ENCODE measurements at regions not wholly inside any gene's neighbourhood (a gene's known extent, or its start where the extent isn't known, plus 50 kb on each side); places are given as distances from the start of the nearest gene placed in this dataset.
"Not testable (repeated sequence)": the region's sequence is repeated elsewhere in the genome, so short reads cannot be mapped to it uniquely, and the experiment has no call there.

DNA sequence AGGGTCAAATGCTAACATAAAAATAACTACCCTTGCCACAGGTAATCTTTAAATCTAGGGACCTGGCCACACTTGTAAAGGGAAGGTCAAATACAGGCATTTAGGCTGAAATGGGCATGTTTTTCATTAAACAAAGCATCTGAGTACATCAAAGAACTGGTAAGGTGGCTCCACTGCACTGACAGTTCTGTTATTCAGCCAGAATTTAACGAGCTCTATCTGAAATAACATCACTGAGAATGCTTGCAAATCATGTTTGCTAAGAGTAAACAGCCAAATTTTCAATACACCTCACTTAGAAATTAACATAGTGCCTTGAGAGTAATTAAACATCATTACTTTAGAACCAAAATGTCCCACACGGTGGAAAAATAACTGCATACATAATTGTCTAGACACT is 118.9 kb downstream of the MTHFS start:
- H3K4me3 ChIP-seq (replicated peaks; ENCODE audit: low read depth, low read length) = no peak overlapping the region
- TF ChIP-seq, protein P1, sequence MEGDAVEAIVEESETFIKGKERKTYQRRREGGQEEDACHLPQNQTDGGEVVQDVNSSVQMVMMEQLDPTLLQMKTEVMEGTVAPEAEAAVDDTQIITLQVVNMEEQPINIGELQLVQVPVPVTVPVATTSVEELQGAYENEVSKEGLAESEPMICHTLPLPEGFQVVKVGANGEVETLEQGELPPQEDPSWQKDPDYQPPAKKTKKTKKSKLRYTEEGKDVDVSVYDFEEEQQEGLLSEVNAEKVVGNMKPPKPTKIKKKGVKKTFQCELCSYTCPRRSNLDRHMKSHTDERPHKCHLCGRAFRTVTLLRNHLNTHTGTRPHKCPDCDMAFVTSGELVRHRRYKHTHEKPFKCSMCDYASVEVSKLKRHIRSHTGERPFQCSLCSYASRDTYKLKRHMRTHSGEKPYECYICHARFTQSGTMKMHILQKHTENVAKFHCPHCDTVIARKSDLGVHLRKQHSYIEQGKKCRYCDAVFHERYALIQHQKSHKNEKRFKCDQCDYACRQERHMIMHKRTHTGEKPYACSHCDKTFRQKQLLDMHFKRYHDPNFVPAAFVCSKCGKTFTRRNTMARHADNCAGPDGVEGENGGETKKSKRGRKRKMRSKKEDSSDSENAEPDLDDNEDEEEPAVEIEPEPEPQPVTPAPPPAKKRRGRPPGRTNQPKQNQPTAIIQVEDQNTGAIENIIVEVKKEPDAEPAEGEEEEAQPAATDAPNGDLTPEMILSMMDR (IDR thresholded peaks at IDR 0.05; ENCODE audit: low read depth, low read length, missing control alignments) = no peak
- no peak for DNase-seq (ENCODE audit: extremely low read depth, low read depth)

DNA sequence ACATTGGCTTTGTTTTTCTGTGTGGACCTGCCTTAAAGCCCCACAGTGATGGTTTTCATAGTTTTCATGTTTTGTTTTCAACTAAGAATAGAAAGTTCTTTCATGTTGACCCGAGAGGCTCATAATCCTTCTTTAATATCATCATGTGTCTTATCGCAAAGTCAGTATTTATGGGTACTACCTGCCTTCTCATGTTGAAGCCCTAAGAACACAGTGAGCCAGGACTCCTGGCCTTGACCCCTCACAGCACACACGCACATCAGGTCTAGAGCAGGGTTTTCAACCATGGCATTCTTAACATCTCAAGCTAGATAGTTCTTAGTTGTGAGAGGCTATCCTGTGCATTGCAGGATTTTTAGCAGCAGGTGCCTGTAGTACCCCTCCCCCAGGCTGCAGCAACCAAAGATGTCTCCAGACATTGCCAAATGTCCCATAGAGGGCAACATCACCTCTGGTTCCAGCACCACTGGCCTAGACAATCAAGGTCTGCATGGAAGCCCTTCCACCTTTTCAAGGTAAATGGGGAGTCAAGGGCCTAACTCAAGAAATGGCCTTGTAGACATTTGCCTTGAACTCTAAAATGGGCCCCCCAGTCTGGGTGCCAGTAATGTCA is 118.3 kb downstream of the MTHFS start:
- H3K4me3 ChIP-seq (replicated peaks; ENCODE audit: low read depth, low read length) = no peak overlapping the region
- TF ChIP-seq, protein P1 (IDR thresholded peaks at IDR 0.05; ENCODE audit: low read depth, low read length, missing control alignments) = no peak

DNA sequence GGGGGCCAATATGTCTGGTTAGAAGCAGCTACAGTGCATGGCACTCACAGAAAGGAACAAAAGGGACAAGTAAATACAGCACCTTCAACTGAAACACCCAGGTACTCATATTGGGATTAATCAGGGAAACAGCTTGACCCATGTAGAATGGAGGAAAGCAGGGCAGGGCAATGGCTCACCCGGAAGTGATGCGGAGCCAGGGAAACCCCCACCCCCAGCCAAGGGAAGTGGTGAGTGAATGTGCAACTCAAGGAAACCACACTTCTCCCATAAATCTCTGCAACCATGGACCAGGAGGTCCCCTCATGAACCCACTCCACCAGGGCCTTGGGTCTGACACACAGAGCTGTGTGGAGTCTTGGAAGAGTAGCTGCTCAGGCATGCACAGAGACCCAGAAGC is 117.1 kb downstream of the MTHFS start:
- no peak for DNase-seq (ENCODE audit: extremely low read depth, low read depth)
- TF ChIP-seq, protein P1 (IDR thresholded peaks at IDR 0.05; ENCODE audit: low read depth, low read length, missing control alignments) = no peak
- no peak overlapping the region for H3K4me3 ChIP-seq (replicated peaks; ENCODE audit: low read depth, low read length)

More for the DNA sequence above, 118.3 kb downstream of the MTHFS start:
- DNase-seq (ENCODE audit: extremely low read depth, low read depth) = no peak

DNA sequence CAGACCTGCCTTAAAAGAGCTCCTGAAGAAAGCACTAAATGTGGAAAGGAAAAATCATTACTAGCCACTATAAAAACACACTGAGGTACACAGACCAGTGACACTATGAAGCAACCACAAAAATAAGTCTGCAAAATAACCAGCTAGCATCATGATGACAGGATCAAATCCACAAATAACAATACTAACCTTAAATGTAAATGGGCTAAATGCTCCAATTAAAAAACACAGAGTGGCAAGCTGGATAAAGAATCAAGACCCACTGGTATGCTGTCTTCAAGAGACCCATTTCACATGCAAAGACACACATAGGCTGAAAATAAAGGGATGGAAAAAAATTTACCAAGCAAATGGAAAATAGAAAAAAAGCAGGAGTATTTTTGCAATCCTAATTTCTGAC is 114.5 kb downstream of the MTHFS start:
- not testable (repeated sequence) for H3K4me3 ChIP-seq (replicated peaks; ENCODE audit: low read depth, low read length); DNase-seq (ENCODE audit: extremely low read depth, low read depth)
